GM23338 (cell line): ENCODE measurements at regions not wholly inside any gene's neighbourhood (a gene's known extent, or its start where the extent isn't known, plus 50 kb on each side); places are given as distances from the start of the nearest gene placed in this dataset.

Experiments used
- ATAC-seq: fragments of 200-7000 bp; cut with Tn5 transposase; 3 replicates; pipeline ENCODE4 v1.9.1; 2020
- DNase-seq: peaks from one replicate; pipeline ENCODE4 v3.0.0-alpha.2; 2015; ENCODE audit warnings: low spot score
- H2AFZ ChIP-seq: fragments of 200-600 bp; sonication (generic); 2 replicates; pipeline ENCODE4 v1.8.0; 2016; ENCODE audit warnings: antibody characterized with exemption, mild to moderate bottlenecking, moderate library complexity
- H3F3A ChIP-seq: fragments of 200-600 bp; sonication (generic); replicated peaks from 2 replicates; pipeline ENCODE4 v1.8.0; 2017; ENCODE audit warnings: antibody characterized with exemption, mixed run types, low read depth
- H3K27ac ChIP-seq: fragments of 200-600 bp; sonication (generic); 2 replicates; pipeline ENCODE4 v1.6.1; 2016; ENCODE audit warnings: low read depth
- H3K27me3 ChIP-seq: fragments of 200-600 bp; sonication (generic); 2 replicates; pipeline ENCODE4 v1.8.0; 2016; ENCODE audit warnings: mild to moderate bottlenecking, mixed run types, moderate library complexity; ENCODE audit not compliant: insufficient read depth
- H3K36me3 ChIP-seq: fragments of 200-600 bp; sonication (generic); 2 replicates; pipeline ENCODE4 v1.8.0; 2016; ENCODE audit warnings: mild to moderate bottlenecking; ENCODE audit not compliant: insufficient read depth
- H3K4me1 ChIP-seq: fragments of 200-600 bp; sonication (generic); 2 replicates; pipeline ENCODE4 v1.8.0; 2016; ENCODE audit warnings: mild to moderate bottlenecking, moderate library complexity; ENCODE audit not compliant: insufficient read depth
- H3K4me2 ChIP-seq: fragments of 200-600 bp; sonication (generic); 2 replicates; pipeline ENCODE4 v1.7.1; 2017; ENCODE audit warnings: mixed run types
- H3K4me3 ChIP-seq: fragments of 200-600 bp; sonication (generic); 2 replicates; pipeline ENCODE4 v1.6.1; 2016; ENCODE audit warnings: mixed run types
- H3K79me2 ChIP-seq: fragments of 200-600 bp; sonication (generic); replicated peaks from 2 replicates; pipeline ENCODE4 v1.8.0; 2017; ENCODE audit warnings: mild to moderate bottlenecking; ENCODE audit not compliant: insufficient read depth
- H3K9me2 ChIP-seq: fragments of 200-600 bp; sonication (generic); 2 replicates; pipeline ENCODE4 v1.8.0; 2017; ENCODE audit not compliant: insufficient read depth
- H4K20me1 ChIP-seq: fragments of 200-600 bp; sonication (generic); replicated peaks from 2 replicates; pipeline ENCODE4 v1.8.0; 2017; ENCODE audit warnings: mild to moderate bottlenecking; ENCODE audit not compliant: insufficient read depth
- H3K27ac Mint-ChIP-seq: 2 replicates; pipeline ENCODE4 v1.8.0; 2020; ENCODE audit warnings: inconsistent platforms, mild to moderate bottlenecking, moderate library complexity, mixed read lengths
- H3K27me3 Mint-ChIP-seq: 3 replicates; pipeline ENCODE4 v1.8.0; 2022; ENCODE audit warnings: low read depth, mild to moderate bottlenecking, moderate library complexity, mixed read lengths, inconsistent platforms; ENCODE audit not compliant: insufficient read depth, poor library complexity
- H3K36me3 Mint-ChIP-seq: 3 replicates; pipeline ENCODE4 v1.8.0; 2021; ENCODE audit warnings: low read depth, mild to moderate bottlenecking, inconsistent platforms, moderate library complexity, mixed read lengths
- H3K4me1 Mint-ChIP-seq: 3 replicates; pipeline ENCODE4 v1.8.0; 2020; ENCODE audit warnings: mild to moderate bottlenecking, inconsistent platforms, mixed read lengths
- H3K4me3 Mint-ChIP-seq: 3 replicates; pipeline ENCODE4 v1.8.0; 2021; ENCODE audit warnings: moderate library complexity, mild to moderate bottlenecking, inconsistent platforms, mixed read lengths
- H3K9me3 Mint-ChIP-seq: 3 replicates; pipeline ENCODE4 v1.8.0; 2020; ENCODE audit warnings: moderate library complexity, mild to moderate bottlenecking, inconsistent platforms, mixed read lengths
- CREB1 ChIP-seq: fragments of 250-450 bp; sonication (Bioruptor Pico); IDR thresholded peaks from 2 replicates; pipeline ENCODE4 v1.5.0; 2020; ENCODE audit warnings: low read depth, mild to moderate bottlenecking, moderate library complexity
- EZH2 ChIP-seq: fragments of 200-600 bp; sonication (generic); IDR thresholded peaks from one replicate; pipeline ENCODE4 v1.8.0; 2017; ENCODE audit warnings: antibody characterized with exemption, mild to moderate bottlenecking, low read depth; ENCODE audit not compliant: unreplicated experiment
- EZH2phosphoT487 ChIP-seq: fragments of 200-600 bp; sonication (generic); IDR thresholded peaks from one replicate; pipeline ENCODE4 v1.8.1; 2018; ENCODE audit warnings: antibody characterized with exemption; ENCODE audit not compliant: unreplicated experiment
- JUNB ChIP-seq: IDR thresholded peaks from one replicate; pipeline ENCODE4 v1.6.1; 2016; ENCODE audit warnings: antibody characterized with exemption; ENCODE audit not compliant: unreplicated experiment
- NANOG ChIP-seq: IDR thresholded peaks from 2 replicates; pipeline ENCODE4 v1.6.1; 2016; ENCODE audit warnings: antibody characterized with exemption, borderline replicate concordance
- POLR2AphosphoS5 ChIP-seq: IDR thresholded peaks from 2 replicates; pipeline ENCODE4 v1.6.1; 2016; ENCODE audit warnings: antibody characterized with exemption, low read depth
- STAT1 ChIP-seq: IDR thresholded peaks from one replicate; pipeline ENCODE4 v1.6.1; 2016; ENCODE audit warnings: antibody characterized with exemption; ENCODE audit not compliant: unreplicated experiment
- ZNF114 ChIP-seq: fragments of 250-450 bp; sonication (Bioruptor Pico); IDR thresholded peaks from 2 replicates; pipeline ENCODE4 v1.5.0; 2020; ENCODE audit warnings: mild to moderate bottlenecking, moderate library complexity
- TF ChIP-seq, protein P1 (sequence below), 2 experiments: fragments of 200-600 bp in 1 of 2; sonication (generic) in 1 of 2; conservative IDR thresholded peaks; 2 replicates each; pipeline versions ENCODE4 v1.5.1 to v1.6.1; 2016 to 2017; ENCODE audit warnings: antibody characterized with exemption in 2 of 2, low read depth in 2 of 2, mild to moderate bottlenecking in 2 of 2, moderate library complexity in 1 of 2
- TF ChIP-seq, protein P2 (sequence below): IDR thresholded peaks from one replicate; pipeline ENCODE4 v1.6.1; 2018; ENCODE audit warnings: antibody characterized with exemption; ENCODE audit not compliant: unreplicated experiment

DNA sequence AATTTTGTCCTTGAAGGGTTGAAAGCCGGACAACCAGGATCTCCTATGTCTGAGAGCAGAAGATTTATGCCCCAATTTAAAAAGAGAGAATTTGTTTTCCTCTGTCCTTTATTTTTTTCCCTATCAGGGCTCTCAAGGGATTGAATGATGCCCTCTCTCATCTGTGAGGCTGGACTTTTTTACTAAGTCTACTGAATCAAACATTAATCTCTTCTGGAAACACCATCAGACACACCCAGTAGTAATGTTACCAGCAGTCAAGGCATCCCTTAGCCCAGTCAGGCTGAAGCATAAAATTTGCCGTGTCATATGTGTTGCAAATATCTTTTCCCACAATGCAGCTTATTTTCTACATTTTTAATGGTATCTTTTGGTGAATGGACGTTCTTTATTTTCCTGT, 1497.9 kb downstream of the MAT2B start (continued):
- TF ChIP-seq, protein P1, sequence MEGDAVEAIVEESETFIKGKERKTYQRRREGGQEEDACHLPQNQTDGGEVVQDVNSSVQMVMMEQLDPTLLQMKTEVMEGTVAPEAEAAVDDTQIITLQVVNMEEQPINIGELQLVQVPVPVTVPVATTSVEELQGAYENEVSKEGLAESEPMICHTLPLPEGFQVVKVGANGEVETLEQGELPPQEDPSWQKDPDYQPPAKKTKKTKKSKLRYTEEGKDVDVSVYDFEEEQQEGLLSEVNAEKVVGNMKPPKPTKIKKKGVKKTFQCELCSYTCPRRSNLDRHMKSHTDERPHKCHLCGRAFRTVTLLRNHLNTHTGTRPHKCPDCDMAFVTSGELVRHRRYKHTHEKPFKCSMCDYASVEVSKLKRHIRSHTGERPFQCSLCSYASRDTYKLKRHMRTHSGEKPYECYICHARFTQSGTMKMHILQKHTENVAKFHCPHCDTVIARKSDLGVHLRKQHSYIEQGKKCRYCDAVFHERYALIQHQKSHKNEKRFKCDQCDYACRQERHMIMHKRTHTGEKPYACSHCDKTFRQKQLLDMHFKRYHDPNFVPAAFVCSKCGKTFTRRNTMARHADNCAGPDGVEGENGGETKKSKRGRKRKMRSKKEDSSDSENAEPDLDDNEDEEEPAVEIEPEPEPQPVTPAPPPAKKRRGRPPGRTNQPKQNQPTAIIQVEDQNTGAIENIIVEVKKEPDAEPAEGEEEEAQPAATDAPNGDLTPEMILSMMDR (conservative IDR thresholded peaks at IDR 0.05; ENCODE audit: low read depth in 2 of 2): no peak
- TF ChIP-seq, protein P2, sequence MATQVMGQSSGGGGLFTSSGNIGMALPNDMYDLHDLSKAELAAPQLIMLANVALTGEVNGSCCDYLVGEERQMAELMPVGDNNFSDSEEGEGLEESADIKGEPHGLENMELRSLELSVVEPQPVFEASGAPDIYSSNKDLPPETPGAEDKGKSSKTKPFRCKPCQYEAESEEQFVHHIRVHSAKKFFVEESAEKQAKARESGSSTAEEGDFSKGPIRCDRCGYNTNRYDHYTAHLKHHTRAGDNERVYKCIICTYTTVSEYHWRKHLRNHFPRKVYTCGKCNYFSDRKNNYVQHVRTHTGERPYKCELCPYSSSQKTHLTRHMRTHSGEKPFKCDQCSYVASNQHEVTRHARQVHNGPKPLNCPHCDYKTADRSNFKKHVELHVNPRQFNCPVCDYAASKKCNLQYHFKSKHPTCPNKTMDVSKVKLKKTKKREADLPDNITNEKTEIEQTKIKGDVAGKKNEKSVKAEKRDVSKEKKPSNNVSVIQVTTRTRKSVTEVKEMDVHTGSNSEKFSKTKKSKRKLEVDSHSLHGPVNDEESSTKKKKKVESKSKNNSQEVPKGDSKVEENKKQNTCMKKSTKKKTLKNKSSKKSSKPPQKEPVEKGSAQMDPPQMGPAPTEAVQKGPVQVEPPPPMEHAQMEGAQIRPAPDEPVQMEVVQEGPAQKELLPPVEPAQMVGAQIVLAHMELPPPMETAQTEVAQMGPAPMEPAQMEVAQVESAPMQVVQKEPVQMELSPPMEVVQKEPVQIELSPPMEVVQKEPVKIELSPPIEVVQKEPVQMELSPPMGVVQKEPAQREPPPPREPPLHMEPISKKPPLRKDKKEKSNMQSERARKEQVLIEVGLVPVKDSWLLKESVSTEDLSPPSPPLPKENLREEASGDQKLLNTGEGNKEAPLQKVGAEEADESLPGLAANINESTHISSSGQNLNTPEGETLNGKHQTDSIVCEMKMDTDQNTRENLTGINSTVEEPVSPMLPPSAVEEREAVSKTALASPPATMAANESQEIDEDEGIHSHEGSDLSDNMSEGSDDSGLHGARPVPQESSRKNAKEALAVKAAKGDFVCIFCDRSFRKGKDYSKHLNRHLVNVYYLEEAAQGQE: no peak
- no peak for TF ChIP-seq NANOG
- no peak for TF ChIP-seq ZNF114 (CRISPR knock-in tag)

DNA sequence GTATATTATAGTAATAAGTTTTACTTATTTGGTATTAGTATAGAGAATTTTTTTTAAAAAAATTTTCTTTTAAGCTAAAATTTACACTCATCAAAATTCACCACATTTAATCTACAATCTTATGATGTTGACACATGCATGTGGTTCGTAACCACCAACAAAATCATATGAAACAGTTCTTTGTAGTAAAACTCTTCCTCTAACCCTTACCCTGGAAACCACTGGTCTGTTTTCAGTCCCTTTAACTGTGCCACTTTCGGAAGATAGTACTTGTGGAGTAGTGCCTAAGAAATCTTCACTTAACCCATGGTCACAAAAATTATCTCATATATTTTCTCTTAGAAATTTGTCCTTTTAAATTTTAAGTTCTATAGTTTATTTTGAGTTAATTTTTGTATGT, 1498.8 kb downstream of the MAT2B start:
- Histone ChIP-seq H3F3A (no peaks in the 10 kb centered on the region), H3K4me3 (no peak overlapping the region), H3K27me3 (no peaks in the 10 kb centered on the region), H3K9me2 (no peaks in the 10 kb centered on the region), H3K79me2 (no peaks in the 10 kb centered on the region), H2AFZ (no peak overlapping the region), H4K20me1 (no peaks in the 10 kb centered on the region), H3K4me1 (no peaks in the 10 kb centered on the region), H3K4me2 (no peak overlapping the region), H3K36me3 (no peaks in the 10 kb centered on the region), H3K27ac (no peak overlapping the region)
- no peak overlapping the region for H3K27ac Mint-ChIP-seq
- H3K9me3 Mint-ChIP-seq: no peaks in the 10 kb centered on the region
- no peaks in the 10 kb centered on the region for H3K4me1 Mint-ChIP-seq
- DNase-seq (no peak), ATAC-seq (no peak)
- H3K36me3 Mint-ChIP-seq: no peaks in the 10 kb centered on the region
- no peak overlapping the region for H3K4me3 Mint-ChIP-seq
- TF ChIP-seq EZH2phosphoT487 (no peak), POLR2AphosphoS5 (no peak), STAT1 (no peak), CREB1 (no peak), ZNF114 (CRISPR knock-in tag) (no peak), NANOG (no peak), JUNB (no peak), EZH2 (no peak)
- TF ChIP-seq, protein P2: no peak
- TF ChIP-seq, protein P1 (conservative IDR thresholded peaks at IDR 0.05; ENCODE audit: low read depth in 2 of 2): no peak
- H3K27me3 Mint-ChIP-seq: no peaks in the 10 kb centered on the region
